ENCODE measurements at regions not wholly inside any gene's neighbourhood (a gene's known extent, or its start where the extent isn't known, plus 50 kb on each side); places are given as distances from the start of the nearest gene placed in this dataset.
A peak's percentile ranks its signal among the peaks of the same experiment; 100 is the strongest.
"Not testable (repeated sequence)": the region's sequence is repeated elsewhere in the genome, so short reads cannot be mapped to it uniquely, and the experiment has no call there.

GRCh38 chr9:31243386-31243785 is 1141.1 kb upstream of the ACO1 start:
- DNase-seq: no peak

GRCh38 chr9:31248156-31248555 is 1136.3 kb upstream of the ACO1 start:
- no peak for DNase-seq

GRCh38 chr9:31251386-31251785 is 1133.1 kb upstream of the ACO1 start:
- no peak for DNase-seq

GRCh38 chr9:31253800-31254762 is 1130.4 kb upstream of the ACO1 start:
- no peak for DNase-seq

- no peak for DNase-seq
These were observed 1129.2 kb upstream of the ACO1 start for GRCh38 chr9:31255211-31255610.

GRCh38 chr9:31259824-31260223 is 1124.6 kb upstream of the ACO1 start:
- DNase-seq: peak; percentile 41

- DNase-seq: no peak
These were observed 1111.8 kb upstream of the ACO1 start for GRCh38 chr9:31272456-31273295.

- no peak for DNase-seq
These were observed 1109.0 kb upstream of the ACO1 start for GRCh38 chr9:31275419-31275818.

- DNase-seq: no peak
These were observed 1093.7 kb upstream of the ACO1 start for GRCh38 chr9:31290731-31291130.

GRCh38 chr9:31302620-31303418 is 1081.6 kb upstream of the ACO1 start:
- no peak for DNase-seq

- DNase-seq: no peak
These were observed 1079.9 kb upstream of the ACO1 start for GRCh38 chr9:31304576-31304975.

- no peak for DNase-seq
These were observed 1070.2 kb upstream of the ACO1 start for GRCh38 chr9:31314241-31314640.

GRCh38 chr9:31320494-31320893 is 1063.9 kb upstream of the ACO1 start:
- no peak for DNase-seq

GRCh38 chr9:31321256-31321655 is 1063.2 kb upstream of the ACO1 start:
- DNase-seq: no peak

GRCh38 chr9:31321686-31322085 is 1062.8 kb upstream of the ACO1 start:
- no peak for DNase-seq

GRCh38 chr9:31323726-31324444 is 1060.6 kb upstream of the ACO1 start:
- DNase-seq: peak; percentile 17

- no peak for DNase-seq
These were observed 1058.7 kb upstream of the ACO1 start for GRCh38 chr9:31325778-31326177.

- not testable (repeated sequence) for DNase-seq
These were observed 1057.6 kb upstream of the ACO1 start for GRCh38 chr9:31326883-31327282.

- DNase-seq: no peak
These were observed 1049.5 kb upstream of the ACO1 start for GRCh38 chr9:31334837-31335528.

GRCh38 chr9:31335529-31336234 is 1048.8 kb upstream of the ACO1 start:
- DNase-seq: peak; percentile 23

GRCh38 chr9:31336386-31336785 is 1048.1 kb upstream of the ACO1 start:
- no peak for DNase-seq
